ENCODE measurements at regions not wholly inside any gene's neighbourhood (a gene's known extent, or its start where the extent isn't known, plus 50 kb on each side); places are given as distances from the start of the nearest gene placed in this dataset.
"Not testable (repeated sequence)": the region's sequence is repeated elsewhere in the genome, so short reads cannot be mapped to it uniquely, and the experiment has no call there.

GRCh38 chr16:65289022-65289421, 167.2 kb upstream of the CDH11 start:
- no peak for DNase-seq (ENCODE audit: low spot score)

DNA sequence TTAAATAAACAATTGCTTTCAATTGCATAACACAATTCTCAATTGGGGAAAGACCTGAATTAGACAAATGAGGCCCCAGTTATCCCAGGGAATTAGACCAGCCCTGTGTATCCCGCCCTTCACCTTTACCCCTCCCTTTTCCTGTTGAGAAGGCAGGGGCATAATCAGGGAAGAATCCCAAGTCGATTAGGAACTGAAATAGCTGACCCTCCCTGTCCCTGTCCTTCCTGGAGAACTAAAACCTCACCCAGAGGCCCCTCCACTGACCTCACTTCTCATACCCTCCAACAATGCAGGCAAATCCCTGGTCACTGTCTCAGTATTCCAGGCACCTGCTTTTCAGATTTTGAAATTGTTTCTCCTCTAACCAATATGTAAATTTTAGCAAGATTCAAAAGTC, 165.4 kb upstream of the CDH11 start:
- DNase-seq (ENCODE audit: low spot score): no peak

GRCh38 chr16:65285128-65286048, 163.5 kb upstream of the CDH11 start:
- peak; percentile 78 for DNase-seq (ENCODE audit: low spot score)

DNA sequence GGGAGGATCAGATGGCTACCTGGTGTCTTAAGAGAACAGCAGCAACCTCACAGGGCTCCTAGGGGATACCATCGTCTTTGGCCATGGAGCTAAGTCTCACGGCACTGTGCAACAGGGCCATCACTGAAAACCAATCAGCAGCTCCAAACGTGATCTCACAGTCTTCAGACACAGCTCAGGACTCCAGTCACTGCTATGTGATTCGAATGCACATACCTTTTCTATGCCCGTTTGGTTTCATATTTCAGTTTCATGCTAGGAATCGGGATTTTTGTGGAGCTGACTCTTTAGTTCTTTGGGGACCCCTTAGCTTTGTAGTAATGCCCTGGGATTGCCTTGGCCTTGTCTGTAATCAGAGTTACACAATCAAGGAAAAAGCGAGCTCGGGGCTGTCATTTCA, 162.8 kb upstream of the CDH11 start:
- peak; percentile 94 for DNase-seq (ENCODE audit: low spot score)

DNA sequence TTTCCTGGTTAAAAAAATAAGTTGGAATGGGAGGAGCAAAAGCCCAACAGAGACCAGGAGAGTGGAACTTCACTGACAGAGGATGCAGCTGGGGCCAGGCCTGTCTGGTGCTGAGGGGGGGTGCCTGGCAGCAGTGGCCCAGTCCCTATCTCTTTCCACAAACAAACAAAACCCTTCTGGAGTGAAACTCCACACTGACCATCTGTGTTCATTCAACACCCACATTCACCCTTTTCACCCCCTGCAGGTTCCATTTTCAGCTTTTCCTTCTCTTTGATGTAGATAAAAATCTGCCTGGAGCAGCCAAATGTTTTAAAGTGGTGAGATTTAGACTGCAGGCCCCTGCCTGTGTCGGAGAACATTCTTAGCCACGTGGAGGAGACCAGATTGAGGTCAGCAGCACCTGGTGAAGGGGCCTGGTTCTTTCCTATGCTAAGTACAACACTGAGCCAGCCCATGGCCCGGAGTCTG, 161.4 kb upstream of the CDH11 start:
- DNase-seq (ENCODE audit: low spot score): peak; percentile 54

DNA sequence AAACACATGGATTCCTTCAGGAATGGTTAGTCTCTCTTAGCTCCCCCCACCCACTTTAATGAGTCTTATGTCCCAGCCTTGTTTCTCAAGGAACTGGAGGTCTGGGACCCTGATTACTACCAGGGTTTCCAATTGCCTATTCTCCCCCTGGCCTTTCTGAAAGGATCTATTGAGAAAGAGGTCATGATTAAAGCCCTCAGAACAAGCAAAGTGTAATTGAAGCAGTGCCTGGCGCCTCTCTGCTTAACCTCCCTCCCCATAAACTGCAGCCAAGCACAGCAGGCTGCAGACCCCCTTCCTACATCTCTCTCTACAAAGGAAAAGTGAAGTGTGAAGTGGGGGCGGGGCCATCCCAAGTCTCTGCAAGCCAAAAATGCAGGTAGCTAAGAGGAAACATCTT, 159.7 kb upstream of the CDH11 start:
- no peak for DNase-seq (ENCODE audit: low spot score)

- DNase-seq (ENCODE audit: low spot score): no peak
Measured at GRCh38 chr16:65280845-65281512, 159.1 kb upstream of the CDH11 start.

- DNase-seq (ENCODE audit: low spot score): peak; percentile 17
Measured at GRCh38 chr16:65279576-65279975, 157.7 kb upstream of the CDH11 start.

- no peak for DNase-seq (ENCODE audit: low spot score)
Measured at GRCh38 chr16:65278874-65279273, 157.0 kb upstream of the CDH11 start.

DNA sequence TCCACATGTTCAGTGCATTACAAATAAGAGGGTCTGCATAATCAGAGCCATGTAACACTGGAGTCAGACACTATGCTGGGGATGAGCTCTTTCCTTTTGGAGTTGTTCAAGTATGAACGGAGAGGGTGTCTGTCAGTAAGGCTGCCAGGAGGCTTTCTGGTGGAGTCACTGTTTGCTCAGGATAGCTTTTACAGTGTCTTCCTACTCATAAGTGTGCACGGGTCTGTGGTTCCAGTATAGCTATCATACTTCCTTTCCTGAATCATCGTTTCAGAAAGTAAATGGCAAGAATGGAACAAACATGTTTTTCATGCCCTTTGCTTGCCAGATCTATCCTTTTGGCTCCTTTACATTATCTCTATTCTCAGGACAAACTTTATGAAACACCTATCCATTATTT, 152.7 kb upstream of the CDH11 start:
- DNase-seq (ENCODE audit: low spot score): no peak

- no peak for DNase-seq (ENCODE audit: low spot score)
Measured at GRCh38 chr16:65272699-65273414, 151.0 kb upstream of the CDH11 start.

DNA sequence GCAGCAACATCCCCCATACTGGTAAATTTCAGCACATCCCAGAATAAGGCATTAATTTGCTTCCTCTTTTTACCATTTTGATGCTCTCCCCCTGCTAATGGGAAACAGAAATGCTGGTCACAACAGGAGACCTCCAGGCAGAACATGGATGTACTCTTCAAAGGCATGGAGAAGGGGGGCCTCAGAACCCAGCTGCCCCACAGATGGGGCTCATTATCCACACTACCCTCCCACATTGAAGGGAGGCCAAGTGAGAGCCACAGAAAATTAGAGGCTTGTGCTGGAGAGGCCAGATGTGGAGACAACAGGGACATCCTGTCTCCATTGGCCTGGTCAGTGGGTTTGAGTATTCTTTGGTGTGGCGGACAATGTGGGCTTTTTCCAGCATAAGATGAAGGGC, 150.1 kb upstream of the CDH11 start:
- DNase-seq (ENCODE audit: low spot score): no peak

- DNase-seq (ENCODE audit: low spot score): no peak
Measured at GRCh38 chr16:65268331-65268730, 146.5 kb upstream of the CDH11 start.

- DNase-seq (ENCODE audit: low spot score): no peak
Measured at GRCh38 chr16:65263896-65264295, 142.0 kb upstream of the CDH11 start.

DNA sequence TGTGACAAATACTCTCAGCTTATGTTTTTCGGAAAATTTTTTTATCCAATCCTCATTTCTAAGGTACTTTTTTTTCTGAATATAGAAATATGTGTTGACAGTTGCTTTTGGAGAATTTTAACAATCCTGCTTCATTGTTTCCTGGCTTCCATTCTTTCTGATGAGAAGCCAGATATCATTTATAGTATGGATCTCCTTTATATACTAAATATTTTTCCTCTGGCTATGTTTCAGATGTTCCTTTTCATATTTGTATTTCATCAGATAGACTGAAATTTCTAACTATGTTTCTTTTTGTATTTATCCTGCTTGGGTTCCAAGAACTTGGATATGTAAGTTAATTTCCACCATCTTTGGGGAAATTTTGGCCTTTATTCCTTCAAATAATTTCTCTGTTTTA, 138.9 kb upstream of the CDH11 start:
- DNase-seq (ENCODE audit: low spot score): no peak

DNA sequence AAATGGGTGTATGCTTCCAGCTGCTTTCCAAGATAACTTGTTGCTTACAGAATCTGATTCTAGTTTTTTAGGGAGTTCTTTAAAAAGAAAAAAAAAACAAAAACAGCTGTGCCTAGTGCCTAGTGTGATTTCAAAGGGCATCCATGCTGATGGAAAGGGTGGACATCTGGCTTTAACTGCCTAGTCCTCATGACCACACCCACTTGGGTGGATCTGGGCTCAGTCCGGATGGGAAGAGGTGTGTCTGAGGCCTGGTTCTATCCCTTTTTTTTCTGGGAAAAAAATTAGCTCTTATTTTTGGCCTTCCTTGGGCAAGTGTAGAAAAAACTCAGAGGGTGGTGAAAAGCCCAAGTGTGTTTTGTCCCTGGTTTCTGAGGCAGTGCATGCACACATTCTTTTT, 132.3 kb upstream of the CDH11 start:
- no peak for DNase-seq (ENCODE audit: low spot score)

GRCh38 chr16:65249768-65250167, 127.9 kb upstream of the CDH11 start:
- DNase-seq (ENCODE audit: low spot score): peak; percentile 94

DNA sequence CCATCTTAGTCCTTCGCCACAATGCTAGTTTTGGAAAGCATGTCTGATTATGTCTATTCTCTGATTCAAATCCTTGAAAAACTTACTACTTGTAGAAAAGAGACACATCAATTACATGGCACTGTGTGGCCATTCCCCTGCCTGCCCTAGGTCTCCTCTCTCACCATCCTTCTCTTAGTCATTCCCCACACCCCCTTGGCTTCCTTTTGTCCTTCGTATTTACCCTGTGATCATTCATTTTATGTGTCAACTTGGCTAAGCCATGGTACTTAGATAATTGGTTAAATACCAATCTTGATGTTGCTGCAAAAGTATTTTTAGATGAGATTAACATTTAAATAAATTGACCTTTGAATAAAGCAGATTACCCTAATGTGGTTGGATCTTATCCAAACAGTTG, 122.9 kb upstream of the CDH11 start:
- no peak for DNase-seq (ENCODE audit: low spot score)

GRCh38 chr16:65235339-65236177, 113.7 kb upstream of the CDH11 start:
- no peak for DNase-seq (ENCODE audit: low spot score)

- not testable (repeated sequence) for DNase-seq (ENCODE audit: low spot score)
Measured at GRCh38 chr16:65234721-65235320, 113.0 kb upstream of the CDH11 start.

DNA sequence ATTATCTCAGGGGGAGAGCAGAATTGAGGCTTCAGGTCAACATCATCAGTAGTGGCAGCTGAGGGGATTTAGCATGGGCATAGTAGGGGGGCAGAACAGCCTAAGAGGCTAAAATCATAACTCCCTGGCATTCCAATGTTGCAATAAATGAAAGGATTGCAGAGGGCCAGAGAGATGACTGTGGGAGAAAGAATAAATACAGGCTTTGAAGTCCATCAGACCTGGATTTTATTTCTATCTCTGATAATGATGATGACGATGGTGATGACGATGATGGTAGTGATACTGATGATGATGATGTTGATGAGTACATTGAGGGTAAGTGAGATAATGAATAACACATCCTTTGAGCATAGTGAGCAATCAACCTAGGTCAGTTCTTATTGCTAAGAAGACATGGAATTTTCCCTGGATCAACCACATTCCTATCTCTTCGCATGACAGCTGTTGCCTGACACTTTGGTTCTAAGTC, 107.4 kb upstream of the CDH11 start:
- peak; percentile 96 for DNase-seq (ENCODE audit: low spot score)

Measured in umbilical cord (tissue), 1 donor.